Endothelial cell of umbilical vein (primary cell): ENCODE measurements at regions not wholly inside any gene's neighbourhood (a gene's known extent, or its start where the extent isn't known, plus 50 kb on each side); places are given as distances from the start of the nearest gene placed in this dataset.

ENCODE experiments used
- EZH2 ChIP-seq: IDR thresholded peaks from 2 replicates; pipeline ENCODE4 v1.6.1; 2012; ENCODE audit warnings: borderline replicate concordance, low read depth, mild to moderate bottlenecking, moderate library complexity, low read length, inconsistent platforms; ENCODE audit not compliant: severe bottlenecking
- FOS ChIP-seq: IDR thresholded peaks from 2 replicates; pipeline ENCODE4 v1.6.1; 2011; ENCODE audit warnings: mild to moderate bottlenecking, low read length, moderate library complexity, borderline replicate concordance; ENCODE audit not compliant: insufficient read depth
- GATA2 ChIP-seq: IDR thresholded peaks from 2 replicates; pipeline ENCODE4 v1.7.0; 2011; ENCODE audit warnings: low read depth, mild to moderate bottlenecking, moderate library complexity, mixed read lengths, low read length; ENCODE audit not compliant: insufficient read length, insufficient read depth
- JUN ChIP-seq: IDR thresholded peaks from 2 replicates; pipeline ENCODE4 v1.6.1; 2011; ENCODE audit warnings: borderline replicate concordance, low read depth; ENCODE audit not compliant: insufficient read length, insufficient read depth
- MYC ChIP-seq: IDR thresholded peaks from one replicate; pipeline ENCODE4 v1.6.1; 2011; ENCODE audit warnings: mild to moderate bottlenecking, low read depth, low read length
- POLR2A ChIP-seq: IDR thresholded peaks from 2 replicates; pipeline ENCODE4 v1.6.1; 2012; ENCODE audit warnings: low read depth, mild to moderate bottlenecking, control low read depth, low read length
- POLR2AphosphoS5 ChIP-seq: IDR thresholded peaks from 2 replicates; pipeline ENCODE4 v1.6.1; 2012; ENCODE audit warnings: low read depth, mild to moderate bottlenecking, control low read depth, low read length, moderate library complexity; ENCODE audit not compliant: insufficient read depth
- TF ChIP-seq, protein P1 (sequence below), 2 donors: IDR thresholded peaks; 1 replicate in 1 of 2; 2 replicates in 1 of 2; pipeline ENCODE4 v1.5.1; 2011; ENCODE audit warnings: low read length in 2 of 2, mild to moderate bottlenecking in 2 of 2, moderate library complexity in 2 of 2, control low read depth in 1 of 2, inconsistent platforms in 1 of 2, low read depth in 1 of 2; ENCODE audit not compliant: insufficient read depth in 1 of 2; ENCODE audit errors: extremely low read depth in 1 of 2
- TF ChIP-seq, protein P2 (sequence below): IDR thresholded peaks from 2 replicates; pipeline ENCODE4 v1.6.1; 2011; ENCODE audit not compliant: insufficient read depth, insufficient read length

DNA sequence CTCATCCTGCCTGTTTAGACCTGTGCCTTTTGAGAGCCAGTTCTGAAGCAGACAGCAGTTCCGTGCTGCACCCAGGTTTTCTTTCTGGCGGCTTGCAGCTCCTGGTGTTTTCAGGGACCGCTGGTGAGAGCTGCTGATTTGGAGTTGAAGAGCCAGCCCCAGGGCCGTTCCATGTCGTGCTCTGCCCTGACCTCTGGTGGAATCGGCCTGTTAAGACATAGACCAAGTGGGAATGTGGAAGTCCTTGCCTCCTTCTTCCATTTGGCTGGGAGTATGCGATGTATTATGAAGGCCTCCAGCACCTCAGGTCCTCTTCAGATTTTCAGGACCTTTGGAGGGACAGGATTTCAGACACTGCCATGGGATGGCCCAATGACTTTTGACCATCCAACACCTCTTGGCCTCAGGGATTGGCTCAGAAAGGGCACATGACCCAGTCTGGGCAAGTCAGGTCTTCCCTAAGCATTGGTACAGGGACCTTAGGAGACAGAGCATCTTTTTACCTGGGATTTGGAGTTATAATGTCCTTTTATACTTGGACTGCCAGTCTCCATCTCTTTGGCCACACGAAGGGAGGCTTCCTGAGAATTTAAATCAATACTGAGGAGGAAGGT, 136.1 kb upstream of the CLINT1 start:
- TF ChIP-seq POLR2A (no peak), MYC (no peak), POLR2AphosphoS5 (no peak), EZH2 (no peak), FOS (no peak), JUN (no peak), GATA2 (no peak)
- TF ChIP-seq, protein P1, sequence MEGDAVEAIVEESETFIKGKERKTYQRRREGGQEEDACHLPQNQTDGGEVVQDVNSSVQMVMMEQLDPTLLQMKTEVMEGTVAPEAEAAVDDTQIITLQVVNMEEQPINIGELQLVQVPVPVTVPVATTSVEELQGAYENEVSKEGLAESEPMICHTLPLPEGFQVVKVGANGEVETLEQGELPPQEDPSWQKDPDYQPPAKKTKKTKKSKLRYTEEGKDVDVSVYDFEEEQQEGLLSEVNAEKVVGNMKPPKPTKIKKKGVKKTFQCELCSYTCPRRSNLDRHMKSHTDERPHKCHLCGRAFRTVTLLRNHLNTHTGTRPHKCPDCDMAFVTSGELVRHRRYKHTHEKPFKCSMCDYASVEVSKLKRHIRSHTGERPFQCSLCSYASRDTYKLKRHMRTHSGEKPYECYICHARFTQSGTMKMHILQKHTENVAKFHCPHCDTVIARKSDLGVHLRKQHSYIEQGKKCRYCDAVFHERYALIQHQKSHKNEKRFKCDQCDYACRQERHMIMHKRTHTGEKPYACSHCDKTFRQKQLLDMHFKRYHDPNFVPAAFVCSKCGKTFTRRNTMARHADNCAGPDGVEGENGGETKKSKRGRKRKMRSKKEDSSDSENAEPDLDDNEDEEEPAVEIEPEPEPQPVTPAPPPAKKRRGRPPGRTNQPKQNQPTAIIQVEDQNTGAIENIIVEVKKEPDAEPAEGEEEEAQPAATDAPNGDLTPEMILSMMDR (IDR thresholded peaks at IDR 0.05; ENCODE audit: extremely low read depth in 1 of 2, insufficient read depth in 1 of 2, low read depth in 1 of 2, low read length in 2 of 2) = peak; percentile 63 to 79
- TF ChIP-seq, protein P2, sequence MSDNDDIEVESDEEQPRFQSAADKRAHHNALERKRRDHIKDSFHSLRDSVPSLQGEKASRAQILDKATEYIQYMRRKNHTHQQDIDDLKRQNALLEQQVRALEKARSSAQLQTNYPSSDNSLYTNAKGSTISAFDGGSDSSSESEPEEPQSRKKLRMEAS = no peak
